ENCODE measurements at regions not wholly inside any gene's neighbourhood (a gene's known extent, or its start where the extent isn't known, plus 50 kb on each side); places are given as distances from the start of the nearest gene placed in this dataset.

DNA sequence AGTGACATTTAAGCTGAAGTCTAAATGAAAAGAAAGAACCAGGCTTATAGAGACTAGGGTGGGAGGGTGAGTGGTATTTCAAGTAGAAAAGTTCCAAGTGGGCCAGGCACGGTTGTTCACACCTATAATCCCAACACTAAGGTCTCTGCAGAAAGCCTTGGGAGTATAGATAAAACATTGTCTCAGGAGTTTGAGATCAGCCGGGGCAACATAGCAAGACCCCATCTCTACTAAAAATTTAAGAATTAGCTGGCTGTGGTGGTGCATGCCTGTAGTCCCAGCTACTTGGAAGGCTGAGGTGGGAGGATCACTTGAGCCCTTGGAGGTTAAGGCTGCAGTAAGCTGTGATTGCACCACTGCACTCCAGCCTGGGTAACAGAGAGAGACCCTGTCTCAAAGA is 143.4 kb upstream of the PKDCC start:
- DNase-seq = no peak

DNA sequence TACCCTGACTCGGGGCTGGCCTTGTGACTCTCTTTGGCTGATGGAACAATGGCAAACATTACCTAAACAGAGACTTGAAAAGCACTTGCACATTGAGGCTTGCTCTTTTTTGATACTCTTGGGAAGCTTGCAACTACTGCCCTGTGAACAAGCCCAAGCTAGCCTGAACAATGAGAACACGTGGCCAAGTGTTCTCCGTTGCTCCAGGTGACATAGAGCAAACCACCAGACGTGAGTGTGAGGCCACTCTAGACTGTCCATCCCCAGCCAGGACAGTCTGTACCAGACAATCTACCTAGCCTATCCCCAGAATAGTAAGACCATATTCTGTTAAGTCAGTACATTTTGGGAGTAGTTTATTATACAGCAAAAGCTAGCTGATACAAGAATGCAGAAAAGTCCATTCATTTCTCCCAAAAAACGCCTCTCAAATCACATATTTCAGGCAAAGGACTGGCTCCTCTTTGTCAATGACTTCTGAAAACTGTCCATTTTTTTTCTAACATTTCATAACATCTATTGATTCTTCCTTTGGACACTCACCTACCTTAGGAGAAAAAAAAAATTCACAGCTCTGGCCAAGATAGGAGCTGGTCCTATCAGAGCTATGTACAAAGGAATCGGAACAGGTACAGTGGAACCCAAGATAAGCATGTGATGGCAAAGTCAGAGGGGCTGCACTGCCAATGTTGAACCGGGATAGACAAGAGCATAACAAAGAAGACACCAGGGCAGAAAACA is 142.1 kb upstream of the PKDCC start:
- DNase-seq = no peak

DNA sequence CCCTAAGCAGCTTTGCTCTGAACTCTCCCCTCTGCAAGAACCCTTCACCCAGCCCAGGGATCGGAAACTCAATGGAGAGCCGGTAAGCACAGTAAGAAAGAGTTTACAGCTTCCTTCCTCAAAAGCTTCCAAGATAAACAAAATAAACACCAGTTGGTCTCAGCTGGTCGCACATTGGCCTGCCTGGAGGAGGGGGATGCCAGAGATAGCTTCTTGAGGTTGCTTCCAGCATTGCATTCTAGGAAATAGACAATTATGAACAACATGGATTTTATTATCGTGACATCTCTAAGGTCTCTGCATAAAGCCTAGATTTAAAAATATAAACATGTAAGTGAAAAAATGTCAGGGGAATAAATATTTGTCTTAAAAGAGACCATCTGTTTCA is 141.5 kb upstream of the PKDCC start:
- DNase-seq = no peak

- DNase-seq = no peak
These were observed 140.7 kb upstream of the PKDCC start for GRCh38 chr2:41907141-41907540.

DNA sequence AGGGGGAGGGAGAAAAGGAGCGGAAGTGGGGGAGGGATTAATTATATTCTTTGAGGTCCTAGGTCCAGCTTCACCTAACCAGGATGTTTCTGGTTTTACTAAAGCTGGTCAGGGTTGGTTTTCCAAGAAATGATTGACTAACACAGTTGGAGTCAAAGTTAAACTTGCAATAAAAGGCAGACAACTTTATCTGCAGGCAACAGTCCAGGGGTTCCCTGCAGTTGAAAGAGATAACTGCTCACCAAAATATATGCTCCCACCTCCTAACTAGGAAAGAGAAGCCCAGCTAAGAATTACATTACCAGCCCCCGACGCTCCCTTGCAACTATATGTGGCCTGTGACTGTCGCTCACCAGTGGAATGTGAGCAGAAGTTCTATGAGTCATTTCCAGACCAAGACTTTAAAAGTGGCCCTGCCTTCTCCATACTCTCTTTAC is 140.0 kb upstream of the PKDCC start:
- no peak for DNase-seq

GRCh38 chr2:41908349-41908748 is 139.5 kb upstream of the PKDCC start:
- no peak for DNase-seq

DNA sequence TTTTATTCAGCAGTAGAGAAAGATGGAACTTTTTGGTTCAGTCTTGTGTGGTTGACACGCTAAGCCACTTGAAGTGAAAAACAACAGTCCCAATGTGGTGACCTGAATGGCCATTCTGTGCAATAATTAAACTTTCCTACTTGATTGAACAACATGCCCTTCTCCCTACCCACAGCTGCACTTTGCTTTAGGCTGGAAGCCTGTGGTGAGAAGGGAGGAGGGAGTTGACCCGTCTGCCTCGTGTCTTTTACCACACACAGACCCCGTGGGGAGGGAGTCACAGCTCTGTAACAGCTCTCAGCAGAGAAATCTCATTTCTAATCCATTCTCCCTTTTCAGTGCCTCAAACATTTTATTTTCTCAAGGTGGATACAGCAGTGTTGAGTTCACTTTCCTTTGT is 138.2 kb upstream of the PKDCC start:
- no peak for DNase-seq

DNA sequence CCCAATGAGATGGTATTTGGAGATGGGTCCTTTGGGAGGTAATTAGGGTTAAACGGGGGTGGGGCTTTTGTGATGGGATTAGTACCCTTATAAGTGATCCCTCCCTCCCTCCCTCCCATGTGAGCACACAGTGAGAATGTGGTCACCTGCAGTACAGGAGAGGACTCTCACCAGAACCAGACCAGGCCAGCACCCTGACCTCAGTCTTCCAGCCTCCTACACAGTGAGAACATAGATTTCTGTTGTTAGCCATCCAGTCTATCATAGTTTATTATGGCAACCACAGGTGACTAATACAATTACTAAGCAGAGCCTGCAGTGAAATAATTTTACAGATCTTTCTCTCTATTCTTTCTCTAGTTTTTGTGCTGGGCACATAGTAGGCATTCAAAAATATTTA is 137.7 kb upstream of the PKDCC start:
- DNase-seq = no peak

GRCh38 chr2:41911033-41911432 is 136.8 kb upstream of the PKDCC start:
- DNase-seq = no peak

DNA sequence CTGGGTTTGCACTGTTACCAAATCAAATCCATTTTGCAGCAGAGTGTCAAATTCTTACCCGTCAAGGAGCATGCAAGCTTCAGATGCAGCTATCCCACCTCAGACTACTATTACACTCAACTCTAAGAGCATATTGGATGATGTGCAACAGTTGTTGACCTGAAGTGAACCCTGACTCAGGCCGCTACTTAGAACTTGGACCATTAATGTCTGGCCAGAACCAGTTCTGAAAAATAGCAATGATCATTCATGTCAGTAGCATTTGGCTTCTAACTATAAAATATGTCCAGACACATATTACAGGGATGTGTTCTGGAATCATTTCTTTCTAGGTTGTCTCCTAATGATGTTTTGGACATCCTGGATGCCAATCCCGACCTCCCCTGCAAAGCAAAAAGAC is 135.5 kb upstream of the PKDCC start:
- DNase-seq = no peak

DNA sequence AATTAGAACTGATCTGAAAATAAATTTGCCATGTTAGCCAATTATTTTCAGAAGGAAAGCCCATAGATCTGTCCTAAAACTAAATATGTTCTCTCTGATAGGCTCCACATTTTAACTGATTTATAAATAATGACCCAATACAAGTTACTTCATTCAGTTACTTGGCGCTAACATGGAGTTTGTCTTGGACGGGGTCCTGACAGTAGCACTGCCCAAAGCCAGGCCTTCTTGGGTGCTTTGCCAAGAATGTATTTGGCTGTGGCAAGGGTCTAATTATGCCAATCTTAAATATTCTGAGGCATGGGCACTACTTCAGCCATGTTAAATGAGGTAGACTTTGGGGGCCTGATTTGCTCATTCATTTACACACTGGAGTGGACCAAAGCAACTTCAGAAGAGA is 135.0 kb upstream of the PKDCC start:
- DNase-seq = no peak

GRCh38 chr2:41913311-41913710 is 134.5 kb upstream of the PKDCC start:
- no peak for DNase-seq

DNA sequence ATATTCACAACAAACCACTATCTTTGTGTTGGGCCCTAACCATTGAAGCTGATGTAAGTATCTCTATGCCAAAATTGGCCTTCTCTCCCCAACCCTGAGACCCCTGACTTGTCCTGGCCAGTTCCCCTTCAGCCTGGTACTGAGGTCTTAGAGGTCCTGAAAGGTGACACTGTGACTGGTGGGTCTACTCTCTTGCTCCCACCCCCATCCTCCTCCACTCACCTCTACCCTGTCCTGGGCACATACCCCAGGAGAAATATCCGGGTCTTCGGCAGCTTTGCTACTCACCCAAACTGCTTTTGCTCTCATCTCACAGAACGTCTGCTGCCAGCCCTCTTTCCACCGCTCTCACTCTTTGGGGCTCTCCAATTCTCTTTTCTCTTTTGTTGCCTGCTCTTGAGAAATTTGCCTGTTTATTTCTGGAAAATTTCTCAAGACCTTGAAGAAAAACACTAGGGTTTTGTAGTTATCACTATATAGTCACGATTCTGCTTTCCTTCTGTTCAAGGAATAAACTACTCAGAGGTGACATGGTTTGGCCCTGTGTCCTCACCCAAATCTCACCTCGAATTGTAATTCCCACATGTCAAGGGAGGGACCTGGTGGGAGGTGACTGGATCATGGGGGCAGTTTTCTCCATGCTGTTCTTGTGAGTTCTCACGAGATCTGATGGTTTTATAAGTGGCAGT is 133.8 kb upstream of the PKDCC start:
- no peak for DNase-seq

DNA sequence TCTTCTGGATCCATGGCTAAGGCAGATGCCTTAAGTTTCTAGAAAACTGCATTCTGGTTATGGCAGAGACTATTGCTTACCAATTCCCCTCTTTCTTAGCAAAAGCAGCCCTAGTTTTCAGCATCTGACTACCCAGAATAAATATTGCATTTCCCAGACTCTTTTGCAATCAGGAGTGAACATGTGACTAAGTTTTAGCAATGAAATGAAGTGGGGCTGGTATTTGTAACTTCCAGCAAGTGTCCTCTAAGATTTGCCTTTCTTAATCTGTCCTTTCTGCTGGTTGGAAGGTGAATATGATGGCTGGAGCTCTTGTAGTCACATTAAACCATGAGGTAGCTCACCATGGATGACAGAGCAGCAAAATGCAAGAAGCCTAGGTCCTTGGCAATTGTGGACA is 132.9 kb upstream of the PKDCC start:
- DNase-seq = no peak

DNA sequence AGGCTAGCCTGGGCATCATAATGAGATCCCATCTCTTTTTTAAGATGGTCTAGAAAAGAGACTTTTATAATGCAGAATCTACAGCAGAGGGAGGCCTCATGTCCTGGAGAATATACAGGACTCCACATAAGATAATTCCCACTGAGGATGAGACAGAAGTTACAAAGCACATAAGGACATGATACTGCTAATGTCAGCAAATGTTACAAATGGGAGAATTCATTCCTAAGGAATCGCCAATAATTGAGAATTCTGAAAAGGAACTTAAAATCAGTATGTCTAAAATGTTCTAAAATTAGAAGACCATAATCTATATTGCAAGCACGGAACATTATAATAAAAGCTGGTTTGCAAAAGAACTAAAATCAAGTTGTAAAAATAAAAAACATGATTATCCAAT is 131.6 kb upstream of the PKDCC start:
- no peak for DNase-seq

- DNase-seq = no peak
These were observed 130.2 kb upstream of the PKDCC start for GRCh38 chr2:41917587-41917986.

DNA sequence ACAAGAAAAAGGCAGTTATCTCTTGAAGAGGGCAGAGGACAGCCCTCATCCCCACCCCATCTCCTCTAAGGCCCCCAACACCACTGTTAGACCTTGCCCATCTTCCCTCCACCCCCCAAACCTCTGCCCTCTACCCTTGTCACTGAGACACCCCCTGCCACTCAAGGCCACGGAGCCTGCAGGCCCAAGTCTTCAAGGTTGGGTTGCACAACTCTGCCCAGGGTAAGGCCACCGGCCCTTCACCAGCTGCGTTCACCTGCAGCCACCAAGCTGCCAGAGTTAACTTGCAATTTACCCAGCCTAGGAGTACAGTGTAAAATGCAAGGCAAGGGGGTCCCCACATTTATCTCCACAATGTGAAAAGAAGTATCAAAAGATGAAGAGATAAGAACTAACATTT is 128.7 kb upstream of the PKDCC start:
- no peak for DNase-seq

- DNase-seq = no peak
These were observed 127.6 kb upstream of the PKDCC start for GRCh38 chr2:41920181-41920580.

DNA sequence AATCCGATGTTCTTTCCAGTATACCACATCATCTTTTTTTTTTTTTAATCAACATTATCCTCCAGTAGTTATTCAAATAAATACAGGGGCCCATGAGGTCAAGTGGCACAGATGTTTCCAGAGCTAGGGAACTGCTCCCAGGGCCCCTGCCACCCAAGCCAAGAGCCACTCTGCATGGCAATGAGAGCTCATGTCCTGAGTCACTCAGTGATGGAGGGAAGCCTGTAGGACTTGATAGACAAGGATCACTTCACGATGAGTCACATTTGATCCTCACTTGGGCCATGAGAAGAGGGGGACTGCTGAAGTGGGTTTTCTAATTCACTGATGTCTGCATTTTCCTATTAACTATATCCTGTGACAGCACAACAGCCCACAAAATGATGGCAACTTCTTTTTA is 127.0 kb upstream of the PKDCC start:
- no peak for DNase-seq

DNA sequence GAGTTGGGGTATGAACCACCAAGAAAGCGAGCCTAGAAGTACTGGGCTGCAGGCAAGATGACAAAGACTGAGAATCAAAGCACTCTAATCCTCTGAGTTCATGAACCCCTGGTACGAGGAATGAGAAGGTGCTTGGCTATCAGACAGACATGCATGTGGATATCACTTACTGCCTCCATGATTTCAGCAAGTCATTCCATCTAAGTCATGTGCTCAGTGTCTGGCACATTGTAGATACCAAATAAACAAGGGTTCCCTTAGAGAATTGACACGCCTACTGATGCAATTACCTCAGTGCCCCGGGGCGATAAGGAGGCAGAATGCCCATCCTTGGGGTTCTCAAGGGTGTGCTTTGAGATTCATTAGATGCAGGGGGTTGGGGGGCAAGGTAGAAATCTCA is 125.6 kb upstream of the PKDCC start:
- no peak for DNase-seq

DNA sequence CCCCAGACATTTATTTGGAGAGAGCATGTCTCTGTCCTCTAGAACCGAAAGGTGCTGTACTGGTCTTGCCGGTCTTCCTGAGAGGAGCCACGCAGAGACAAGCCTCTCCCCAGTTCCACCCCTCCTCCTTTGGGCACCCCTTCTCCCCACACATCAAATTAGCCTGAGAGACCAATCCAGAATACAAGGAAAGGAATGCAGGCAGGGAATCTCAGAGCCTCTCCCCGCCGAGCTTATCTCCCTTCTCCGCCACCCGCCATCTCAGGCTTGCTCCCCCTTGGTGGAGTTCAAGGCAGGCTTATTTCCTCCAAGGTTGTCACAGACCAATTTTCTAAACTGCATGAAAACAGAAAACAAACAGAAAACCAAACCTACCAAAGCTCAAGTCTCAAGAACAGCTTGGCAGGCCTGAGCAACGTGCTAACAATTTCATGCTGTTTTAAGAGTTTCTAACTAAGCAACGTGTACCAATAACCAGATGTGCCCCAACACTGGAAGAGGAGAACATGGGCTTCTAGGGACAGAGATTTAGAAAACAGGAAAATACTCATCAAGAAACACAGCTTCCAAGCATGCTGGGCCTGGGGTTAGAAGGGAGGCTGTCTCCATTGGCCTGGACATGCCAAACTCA is 124.5 kb upstream of the PKDCC start:
- DNase-seq = no peak

GRCh38 chr2:41924024-41924423 is 123.8 kb upstream of the PKDCC start:
- DNase-seq = no peak

DNA sequence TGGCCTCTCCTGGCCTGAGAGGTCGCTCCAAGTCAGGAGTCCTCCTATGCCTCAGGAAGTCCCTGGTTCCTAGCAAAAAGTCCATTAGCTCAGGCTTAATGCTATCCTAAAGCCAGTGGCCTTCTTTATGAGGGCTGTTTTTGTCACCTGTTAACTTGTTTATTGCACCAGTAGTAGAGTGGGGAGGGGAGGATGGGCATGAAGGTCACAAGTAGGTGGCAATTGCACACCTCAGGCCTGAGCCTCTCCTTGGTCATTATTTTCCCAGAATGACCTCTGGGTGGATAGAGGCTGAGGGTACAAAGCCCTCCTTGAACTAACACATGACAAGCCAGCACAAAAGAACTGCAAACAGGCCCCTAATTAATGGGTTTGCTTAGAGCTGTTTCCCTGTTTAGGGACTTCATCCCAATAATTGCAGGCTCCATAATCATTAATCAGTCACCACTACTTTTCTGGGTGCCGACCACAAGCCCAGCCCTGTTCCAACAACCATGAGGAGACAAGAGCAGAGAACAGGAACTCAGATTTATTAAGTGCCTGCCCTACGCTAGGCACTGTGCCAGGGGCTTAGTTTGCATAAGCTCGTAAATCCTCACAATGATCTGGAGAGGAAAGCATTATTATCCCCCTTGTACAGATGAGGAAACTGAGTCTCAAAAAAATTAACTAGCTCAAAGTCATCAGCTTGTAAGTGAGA is 123.0 kb upstream of the PKDCC start:
- DNase-seq = no peak

DNA sequence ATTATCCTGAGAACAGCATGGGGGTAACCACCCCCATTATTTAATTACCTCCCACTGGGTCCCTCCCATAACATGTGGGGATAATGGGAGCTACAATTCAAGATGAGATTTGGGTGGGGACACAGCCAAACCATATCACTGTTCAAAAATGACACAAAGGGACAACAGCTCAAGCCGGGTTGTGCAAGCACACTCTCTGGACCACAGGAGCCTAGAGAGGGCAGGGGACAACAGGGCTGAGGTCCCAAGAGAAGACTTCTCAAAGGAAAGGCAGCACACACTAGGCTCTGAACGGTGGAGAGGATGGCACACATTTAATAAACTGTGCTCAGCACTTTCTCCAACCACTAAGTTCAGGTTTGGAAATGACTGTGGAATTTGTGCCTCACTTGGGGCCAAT is 122.1 kb upstream of the PKDCC start:
- DNase-seq = no peak

Data from amniotic stem cell (primary cell).